IPS DF 19.7 (cell line): ENCODE measurements at regions not wholly inside any gene's neighbourhood (a gene's known extent, or its start where the extent isn't known, plus 50 kb on each side); places are given as distances from the start of the nearest gene placed in this dataset.
"Not testable (repeated sequence)": the region's sequence is repeated elsewhere in the genome, so short reads cannot be mapped to it uniquely, and the experiment has no call there.

Source experiments
- DNase-seq: peaks from one replicate; pipeline ENCODE4 v3.0.0-alpha.2; 2013; ENCODE audit warnings: low read depth, low spot score

- no peak for DNase-seq
These were observed 95.0 kb downstream of the SNX5 start for GRCh38 chr20:17873410-17874270.

DNA sequence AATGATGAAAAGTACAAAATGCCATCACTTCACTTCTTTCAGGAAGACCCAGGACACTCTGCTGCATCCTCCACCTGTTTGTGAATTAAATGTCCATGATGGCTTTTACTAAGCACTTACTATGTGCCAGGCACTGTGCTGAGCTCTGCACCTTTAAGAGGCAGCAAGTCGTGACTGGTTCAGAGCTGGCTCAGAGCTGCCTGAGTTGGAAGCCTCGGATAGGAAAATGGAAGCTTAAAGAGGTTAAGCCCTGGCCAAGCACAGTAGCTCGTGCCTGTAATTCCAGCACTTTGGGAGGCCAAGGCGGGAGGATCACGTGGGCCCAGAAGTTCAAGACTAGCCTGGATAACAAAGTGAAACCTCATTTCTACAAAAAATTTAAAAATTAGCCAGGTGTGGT is 95.6 kb downstream of the SNX5 start:
- no peak for DNase-seq

DNA sequence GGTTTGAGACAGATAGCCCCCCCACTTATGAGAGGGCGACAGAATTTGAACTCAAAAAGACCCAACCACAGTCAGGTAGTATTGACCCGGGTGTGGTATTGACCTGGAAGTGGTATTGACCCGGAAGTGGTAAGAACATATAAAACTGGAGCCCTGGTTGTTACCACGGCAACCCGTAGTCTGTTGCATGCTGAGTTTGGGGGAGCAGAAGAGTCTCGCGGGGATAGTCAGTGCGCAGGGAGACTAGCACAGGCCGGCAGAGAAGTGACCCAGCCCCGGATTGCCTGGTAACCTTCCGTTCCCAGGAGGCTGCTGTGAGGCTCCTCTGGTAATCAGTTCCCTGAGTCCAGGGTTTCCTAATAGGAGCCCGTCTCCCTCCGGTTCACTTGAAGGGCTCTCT is 96.2 kb downstream of the SNX5 start:
- no peak for DNase-seq

GRCh38 chr20:17871886-17872285 is 96.7 kb downstream of the SNX5 start:
- DNase-seq, result no peak

GRCh38 chr20:17871181-17871580 is 97.4 kb downstream of the SNX5 start:
- DNase-seq, result peak; percentile 71

GRCh38 chr20:17870086-17870740 is 98.4 kb downstream of the SNX5 start:
- DNase-seq, result no peak

DNA sequence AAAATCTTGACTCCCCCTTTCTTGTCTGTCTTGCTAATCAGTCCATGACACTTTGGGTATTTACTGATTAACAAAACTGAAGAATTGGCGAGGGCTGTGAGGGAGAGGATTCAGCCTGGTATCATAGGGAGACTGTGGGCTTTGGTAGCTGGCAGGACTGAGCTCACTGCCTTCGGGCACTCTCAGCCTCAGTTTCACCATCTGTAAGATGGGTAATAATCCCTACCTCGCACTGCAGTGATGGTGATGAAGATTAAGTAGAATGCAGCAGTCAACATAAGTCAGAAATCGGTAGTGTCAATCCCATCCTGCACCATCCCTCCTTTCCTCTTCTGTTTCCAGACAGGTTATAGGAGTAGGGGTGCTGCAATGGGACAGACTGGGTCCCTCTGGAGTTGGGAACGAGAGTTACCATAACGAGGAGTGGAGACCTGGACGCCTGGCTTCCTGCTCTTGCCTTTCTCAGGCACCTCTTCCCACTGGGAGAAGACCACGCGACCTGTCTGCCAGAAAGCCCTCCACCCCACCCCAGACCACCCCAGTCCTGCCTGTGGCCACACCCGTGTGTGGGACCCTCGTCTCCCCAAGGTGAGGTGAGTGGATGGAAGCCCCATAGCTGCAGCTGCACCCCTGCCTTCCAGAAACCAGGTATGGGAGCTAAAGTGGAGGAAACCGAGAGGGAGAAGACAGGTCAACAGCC is 99.1 kb downstream of the SNX5 start:
- no peak for DNase-seq

DNA sequence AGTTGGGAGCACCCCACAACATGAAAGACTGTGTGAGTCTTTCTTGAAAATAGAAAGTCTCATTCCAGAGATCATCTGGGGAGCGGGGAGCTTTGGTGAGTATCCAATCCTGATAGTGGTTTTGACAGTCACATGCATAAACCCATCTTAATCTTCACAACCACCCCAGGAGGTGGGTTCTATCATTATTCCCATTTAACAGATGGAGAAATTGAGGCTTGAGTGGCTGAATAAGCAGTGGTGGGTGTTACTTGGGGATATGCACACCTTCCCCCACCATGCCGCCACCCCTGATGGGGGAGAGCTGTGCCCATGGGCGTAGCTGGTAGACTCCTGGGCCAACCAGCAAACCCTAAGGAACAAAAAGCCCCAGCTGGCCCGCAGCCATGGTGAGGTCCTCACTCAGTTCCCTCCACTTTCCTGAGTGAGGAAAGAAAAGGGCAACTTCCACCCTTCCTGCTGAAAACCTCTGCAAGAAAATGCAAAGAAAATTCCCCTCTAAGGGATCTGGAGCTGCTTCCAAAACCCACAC is 99.8 kb downstream of the SNX5 start:
- DNase-seq, result no peak

GRCh38 chr20:17868151-17868550 is 100.4 kb downstream of the SNX5 start:
- DNase-seq, result peak; percentile 48

DNA sequence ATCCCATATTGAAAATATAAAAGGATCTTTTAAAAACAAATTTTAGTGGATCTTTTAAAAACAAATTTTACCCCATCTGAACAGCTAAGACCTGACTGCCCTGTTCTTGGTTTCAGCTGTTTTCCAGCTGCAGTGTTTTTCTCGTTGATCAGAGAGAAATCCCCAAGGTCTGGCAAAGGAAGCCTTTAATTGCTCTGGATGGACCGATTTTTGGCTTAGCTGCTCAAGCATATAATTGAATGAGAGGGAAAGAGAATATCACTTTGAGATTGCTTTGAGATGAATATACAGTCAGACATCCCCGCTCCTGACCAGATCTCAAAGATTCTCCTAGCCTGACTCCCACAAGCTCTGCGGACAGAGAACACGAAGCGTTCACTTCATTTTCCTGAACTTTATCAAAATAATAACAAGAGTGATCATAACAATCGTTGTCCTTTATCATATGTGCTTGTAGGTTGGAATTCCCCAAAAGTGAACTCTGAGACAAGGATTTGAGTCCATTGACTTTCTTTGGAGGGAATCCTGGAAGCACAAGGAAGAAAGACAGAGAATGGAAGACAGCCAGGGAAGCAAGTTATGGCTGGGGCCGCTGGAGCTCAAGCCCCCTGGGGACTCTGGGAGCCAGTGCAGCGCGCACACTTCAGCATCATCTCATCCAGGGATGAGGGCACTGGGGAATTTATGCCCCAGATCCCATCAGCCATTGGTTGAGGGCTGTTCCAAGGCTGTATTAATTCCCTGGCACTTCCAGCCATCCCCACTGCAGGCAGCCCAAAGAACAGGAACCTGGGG is 101.3 kb downstream of the SNX5 start:
- no peak for DNase-seq

- no peak for DNase-seq
These were observed 102.2 kb downstream of the SNX5 start for GRCh38 chr20:17866234-17867001.

DNA sequence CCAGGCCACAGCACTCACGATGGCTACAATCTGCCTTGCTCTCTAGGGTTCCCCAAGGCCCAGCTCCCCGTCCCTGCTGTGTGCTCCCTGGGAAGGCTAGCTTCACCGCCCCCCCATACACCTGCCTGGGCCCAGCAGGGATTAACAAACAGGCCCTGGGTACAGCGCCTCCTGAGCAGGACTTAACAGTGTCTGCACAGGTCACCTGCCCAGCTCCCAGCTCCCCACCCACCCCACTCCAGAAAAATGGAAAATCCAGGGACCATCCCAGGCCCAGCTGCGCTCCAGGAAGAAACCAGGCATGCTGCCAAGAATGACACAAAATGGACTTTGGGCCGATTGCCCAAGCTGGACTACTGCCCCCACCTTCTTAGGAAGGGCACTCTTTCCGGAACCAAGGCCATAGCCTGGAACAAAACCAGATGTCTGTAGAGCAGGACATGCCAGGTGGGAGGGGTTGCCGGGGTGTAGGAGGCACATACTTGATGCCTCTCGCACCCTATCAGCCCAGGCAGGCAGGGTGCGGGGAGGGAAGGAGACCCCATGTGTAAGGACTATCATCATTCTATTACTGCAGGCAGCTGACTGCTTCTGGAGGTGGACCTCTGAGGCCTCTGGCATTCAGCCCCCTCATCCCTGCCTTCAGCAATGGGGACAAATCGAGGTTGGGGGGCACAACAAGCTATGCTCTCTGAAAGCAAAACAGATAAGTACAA is 104.9 kb downstream of the SNX5 start:
- DNase-seq, result no peak

- DNase-seq, result no peak
These were observed 105.4 kb downstream of the SNX5 start for GRCh38 chr20:17863209-17863576.

DNA sequence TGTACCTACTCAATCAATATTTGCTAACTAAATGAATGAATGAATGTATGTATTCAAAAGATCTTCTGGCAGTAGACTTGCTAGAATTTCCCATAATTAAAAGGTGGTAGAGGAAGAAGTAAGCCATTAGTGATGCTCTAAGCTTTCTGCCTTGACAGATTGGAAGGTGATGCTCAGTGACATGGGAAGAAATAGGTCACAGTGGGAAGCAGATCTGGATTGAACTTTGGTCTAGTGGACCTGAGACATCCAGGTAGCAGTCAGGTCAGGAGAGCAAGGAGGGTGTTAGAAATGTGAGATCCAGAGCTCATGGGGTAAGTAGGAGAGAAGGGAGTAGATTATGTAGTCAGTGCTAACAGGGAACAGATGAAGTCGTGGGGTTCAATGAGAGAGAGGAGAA is 106.4 kb downstream of the SNX5 start:
- DNase-seq, result no peak

DNA sequence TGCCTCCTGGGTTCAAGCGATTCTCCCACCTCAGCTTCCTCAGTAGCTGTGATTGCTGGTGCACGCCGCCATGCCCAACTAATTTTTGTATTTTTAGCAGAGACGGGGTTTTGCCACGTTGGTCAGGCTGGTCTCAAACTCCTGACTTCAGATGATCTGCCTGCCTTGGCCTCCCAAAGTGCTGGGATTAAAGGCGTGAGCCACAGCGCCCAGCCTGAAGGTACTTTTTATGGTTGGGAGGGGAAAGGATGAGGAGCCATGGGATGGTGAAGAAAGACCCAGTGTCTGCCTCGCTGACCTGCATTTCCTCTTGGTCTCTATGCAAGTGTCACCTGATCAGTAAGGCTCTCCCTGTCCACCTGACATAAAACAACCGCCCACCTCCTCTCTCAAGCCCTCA is 107.0 kb downstream of the SNX5 start:
- DNase-seq, result not testable (repeated sequence)

GRCh38 chr20:17860301-17861197 is 108.0 kb downstream of the SNX5 start:
- no peak for DNase-seq

- no peak for DNase-seq
These were observed 108.9 kb downstream of the SNX5 start for GRCh38 chr20:17859616-17860232.

DNA sequence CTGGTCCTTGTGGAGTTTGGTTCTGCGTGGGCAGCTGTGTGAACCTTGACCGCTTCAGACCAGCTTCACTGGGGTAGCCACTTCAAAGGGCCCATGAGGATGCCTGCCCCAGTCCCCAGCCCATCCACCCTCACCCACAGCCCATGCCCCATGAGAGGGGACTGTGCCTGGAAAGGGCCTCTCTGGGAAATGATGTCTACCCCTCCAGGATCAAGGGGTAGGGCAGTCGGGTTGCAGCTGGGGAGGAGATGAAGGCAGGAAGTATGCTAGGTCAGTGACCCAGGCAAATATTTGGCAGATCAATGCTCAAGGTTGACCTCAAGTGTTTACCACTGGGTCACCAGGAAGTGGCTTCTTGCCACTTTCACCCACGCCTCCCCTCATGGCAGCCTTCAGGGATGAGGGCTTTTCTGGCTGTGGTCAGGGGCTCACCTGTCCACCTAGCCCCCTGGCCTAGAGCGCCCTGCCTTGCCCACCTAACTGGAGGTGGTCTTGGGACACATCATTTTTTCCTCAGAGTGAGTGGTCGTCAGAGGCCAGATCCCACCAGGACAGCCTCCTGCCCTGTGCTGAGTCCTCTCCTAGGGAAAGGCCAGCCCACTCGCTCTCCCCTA is 109.5 kb downstream of the SNX5 start:
- DNase-seq, result no peak
